ENCODE measurements at regions not wholly inside any gene's neighbourhood (a gene's known extent, or its start where the extent isn't known, plus 50 kb on each side); places are given as distances from the start of the nearest gene placed in this dataset.

DNA sequence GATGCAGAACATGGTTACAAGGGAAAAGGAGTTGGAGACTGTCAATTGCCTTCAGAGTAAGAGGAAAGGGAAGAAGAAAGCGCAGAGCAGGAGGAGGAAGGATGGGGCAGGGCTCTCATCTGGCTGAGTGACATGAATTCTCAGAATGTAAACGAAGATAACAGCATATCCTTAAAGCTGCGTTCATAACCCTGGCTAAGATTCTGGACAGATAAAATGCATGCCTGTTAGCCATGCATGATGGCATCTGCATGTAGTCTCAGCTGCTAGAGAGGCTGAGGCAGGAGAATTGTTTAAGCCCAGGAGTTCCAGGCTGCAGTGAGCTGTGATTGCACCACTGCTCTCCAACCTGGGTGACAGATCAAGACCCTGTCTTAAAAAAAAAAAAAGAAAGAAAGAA lies 493.5 kb upstream of the PRKX start:
- no peak for DNase-seq

DNA sequence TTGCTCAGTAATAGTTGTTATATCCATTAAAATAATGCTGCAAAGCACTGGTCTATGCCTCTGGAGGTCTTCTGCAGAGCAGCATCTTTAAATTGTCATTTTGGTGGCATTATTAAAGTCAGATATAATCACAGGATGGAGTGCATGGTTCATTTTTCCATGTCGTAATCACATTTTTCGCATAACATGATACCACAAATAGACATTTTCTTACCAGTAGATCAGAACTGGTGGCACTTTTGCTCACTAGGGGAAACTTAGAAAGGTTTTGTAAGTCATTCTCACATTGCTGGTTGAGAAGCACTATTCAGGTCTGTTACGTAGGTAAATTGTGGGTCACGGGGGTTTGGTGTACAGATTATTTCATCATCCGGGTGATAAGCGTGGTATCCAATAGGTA lies 484.5 kb upstream of the PRKX start:
- DNase-seq, result no peak

DNA sequence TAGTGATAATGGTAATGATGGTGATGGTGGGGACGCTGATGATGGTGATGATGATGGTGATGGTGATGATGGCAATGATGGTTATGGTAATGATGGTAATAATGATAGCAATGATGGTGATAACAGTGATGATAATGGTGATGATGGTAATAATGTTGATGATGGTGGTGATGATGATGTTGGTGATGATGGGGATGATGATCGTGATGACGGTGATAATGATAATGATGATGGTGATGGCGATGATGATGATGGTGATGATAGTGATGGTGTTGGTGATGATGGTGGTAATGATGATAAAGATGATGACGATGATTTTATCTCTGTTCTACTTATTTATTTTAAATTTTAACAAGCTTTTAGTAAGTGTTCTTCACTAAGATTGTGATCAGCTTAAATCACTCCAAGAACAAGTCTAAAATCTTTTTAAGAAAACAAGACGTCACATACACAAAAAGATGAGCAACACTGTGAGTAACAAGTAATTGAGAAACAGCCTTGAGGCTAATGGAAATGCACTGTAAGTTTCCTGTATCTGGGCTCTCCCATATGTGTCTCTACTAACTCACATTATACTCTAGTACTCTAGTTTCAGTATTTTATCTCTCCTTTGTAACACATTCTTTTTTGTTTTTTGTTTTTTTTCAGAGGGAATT lies 480.2 kb upstream of the PRKX start:
- DNase-seq, result no peak

- no peak for DNase-seq
Observed at GRCh38 chrX:4186331-4186730, 472.9 kb upstream of the PRKX start.

DNA sequence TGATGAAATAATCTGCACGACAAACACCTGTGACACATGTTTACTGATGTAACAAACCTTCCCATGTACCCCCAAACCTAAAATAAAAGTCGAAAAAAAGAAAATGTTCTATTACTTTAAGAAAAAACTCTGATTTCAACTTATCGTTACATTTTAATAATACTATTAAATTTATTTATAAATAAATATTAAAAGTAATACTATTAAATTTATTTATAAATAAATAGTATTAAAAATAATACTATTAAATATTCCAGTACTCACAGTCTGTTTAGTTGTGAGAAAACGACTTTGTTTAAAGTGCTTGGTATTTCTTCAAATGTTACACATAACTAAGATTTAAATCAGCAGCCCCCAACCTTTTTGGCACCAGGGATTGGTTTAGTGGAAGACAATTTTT lies 471.6 kb upstream of the PRKX start:
- no peak for DNase-seq

DNA sequence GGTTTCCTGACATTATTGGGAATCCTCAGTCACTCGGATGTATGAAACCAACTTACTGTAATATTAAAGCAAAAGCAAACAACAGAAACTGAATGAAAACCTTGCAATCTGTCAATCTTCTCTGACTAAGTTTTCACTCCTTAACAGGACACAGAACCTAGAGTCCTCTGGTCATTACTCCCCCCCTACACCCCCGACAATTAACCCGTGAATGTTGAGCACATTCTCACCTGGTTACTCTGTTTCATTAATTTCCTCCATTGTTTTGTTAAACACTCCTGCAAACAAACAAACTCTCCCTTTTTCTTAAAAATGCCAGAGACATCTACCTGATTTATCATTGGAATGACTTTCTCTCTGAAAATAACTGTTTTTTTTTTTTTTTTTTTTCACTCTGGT lies 469.0 kb upstream of the PRKX start:
- no peak for DNase-seq

DNA sequence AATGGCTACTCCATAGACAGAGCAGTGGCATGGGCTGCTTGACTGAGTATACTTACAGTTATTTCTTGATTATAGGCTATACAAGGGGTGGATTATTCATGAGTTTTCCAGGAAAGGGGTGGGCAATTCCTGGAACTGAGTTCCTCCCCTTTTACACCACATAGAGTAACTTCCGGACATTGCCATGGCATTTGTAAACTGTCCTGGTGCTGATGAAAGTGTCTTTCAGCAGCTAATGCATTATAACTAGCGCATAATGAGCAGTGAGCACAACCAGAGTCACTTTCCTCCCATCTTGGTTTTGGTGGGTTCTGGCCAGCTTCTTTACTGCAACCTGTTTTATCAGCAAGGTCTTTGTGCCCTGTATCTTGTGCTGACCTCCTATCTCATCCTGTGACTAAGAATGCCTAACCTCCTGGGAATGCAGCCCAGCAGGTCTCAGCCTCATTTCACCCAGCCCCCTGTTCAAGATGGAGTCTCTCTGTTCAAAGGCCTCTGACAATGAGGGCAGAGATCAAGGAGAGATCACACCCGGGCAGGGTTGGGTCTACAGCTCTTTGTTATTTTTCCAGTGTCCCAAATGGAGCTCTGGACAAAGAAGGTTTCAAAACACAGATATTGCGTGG lies 468.4 kb upstream of the PRKX start:
- no peak for DNase-seq

DNA sequence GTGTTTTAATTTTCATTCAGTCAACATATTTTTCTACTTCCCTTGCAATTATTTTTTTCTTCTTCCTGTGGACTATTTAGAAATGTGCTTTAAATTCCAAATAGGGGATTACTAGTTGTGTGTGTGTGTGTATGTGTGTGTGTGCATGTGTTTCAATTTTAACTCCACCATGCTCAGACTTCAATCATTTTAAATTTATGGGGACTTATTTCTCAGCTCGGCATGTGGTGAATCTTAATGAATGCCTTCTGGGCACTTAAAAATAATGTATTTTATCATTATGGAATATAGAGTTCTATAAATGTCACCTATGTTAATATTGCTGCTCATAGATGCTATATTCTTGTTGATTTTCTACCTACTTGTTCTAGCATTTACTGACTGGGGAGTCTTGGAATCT lies 465.6 kb upstream of the PRKX start:
- DNase-seq, result no peak

- DNase-seq, result no peak
Observed at GRCh38 chrX:4175221-4175620, 461.8 kb upstream of the PRKX start.

- DNase-seq, result no peak
Observed at GRCh38 chrX:4173743-4174142, 460.3 kb upstream of the PRKX start.

- no peak for DNase-seq
Observed at GRCh38 chrX:4151798-4152197, 438.3 kb upstream of the PRKX start.

GRCh38 chrX:4150259-4150658 lies 436.8 kb upstream of the PRKX start:
- no peak for DNase-seq

GRCh38 chrX:4129626-4130025 lies 416.2 kb upstream of the PRKX start:
- no peak for DNase-seq

- no peak for DNase-seq
Observed at GRCh38 chrX:4118666-4119530, 405.4 kb upstream of the PRKX start.

- no peak for DNase-seq
Observed at GRCh38 chrX:4110964-4111363, 397.5 kb upstream of the PRKX start.

GRCh38 chrX:4094926-4095325 lies 381.5 kb upstream of the PRKX start:
- DNase-seq, result no peak

- no peak for DNase-seq
Observed at GRCh38 chrX:4091046-4091760, 377.8 kb upstream of the PRKX start.

- DNase-seq, result no peak
Observed at GRCh38 chrX:4059893-4060292, 346.4 kb upstream of the PRKX start.

- DNase-seq, result peak; percentile 46
Observed at GRCh38 chrX:4043951-4044350, 330.5 kb upstream of the PRKX start.

GRCh38 chrX:4035874-4036273 lies 322.4 kb upstream of the PRKX start:
- no peak for DNase-seq

DNA sequence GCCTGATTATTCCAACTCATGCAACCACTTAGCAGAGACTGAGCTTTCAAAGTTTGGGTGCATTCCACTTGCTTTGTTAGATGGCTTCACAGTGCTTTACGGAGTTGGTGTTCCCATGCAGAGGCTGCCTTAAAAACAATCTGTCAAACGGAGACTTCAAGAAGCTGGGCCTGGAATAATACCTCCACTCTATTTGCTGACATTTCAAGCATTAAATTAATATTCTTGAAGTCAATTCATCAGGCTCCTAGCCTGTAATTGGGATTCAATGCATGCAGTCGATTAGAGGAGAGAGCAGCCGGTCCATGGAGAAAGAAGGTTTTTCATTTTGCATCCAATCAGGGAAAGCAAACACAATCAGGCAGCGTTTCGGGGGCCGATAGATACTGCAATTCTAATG lies 314.7 kb upstream of the PRKX start:
- no peak for DNase-seq

GRCh38 chrX:4005281-4005680 lies 291.8 kb upstream of the PRKX start:
- DNase-seq, result no peak

- DNase-seq, result no peak
Observed at GRCh38 chrX:4004822-4005221, 291.4 kb upstream of the PRKX start.

DNA sequence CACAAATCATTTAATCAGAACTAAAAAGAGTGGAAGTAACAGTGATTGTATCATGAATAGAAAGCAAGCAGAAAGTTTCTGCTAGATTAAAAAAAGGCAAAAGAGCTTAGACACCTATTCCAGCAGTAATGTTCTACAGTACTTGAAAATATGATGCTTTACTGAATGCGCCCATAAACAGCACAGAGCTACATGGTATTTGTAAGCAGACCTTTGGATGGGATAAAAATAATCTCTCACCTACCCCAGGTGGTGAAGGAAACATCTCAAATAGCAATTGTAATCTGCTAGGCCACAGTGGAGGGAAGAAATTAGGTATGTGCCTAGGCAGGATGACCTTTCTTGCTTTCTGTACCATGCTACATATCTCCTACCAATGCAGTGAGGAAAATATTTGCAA lies 280.9 kb upstream of the PRKX start:
- DNase-seq, result no peak

Measured in NCI-H774 (cell line).